Right atrium auricular region (tissue), 2 donors: ENCODE measurements at regions not wholly inside any gene's neighbourhood (a gene's known extent, or its start where the extent isn't known, plus 50 kb on each side); places are given as distances from the start of the nearest gene placed in this dataset.
"Not testable (repeated sequence)": the region's sequence is repeated elsewhere in the genome, so short reads cannot be mapped to it uniquely, and the experiment has no call there.

Experiments
- DNase-seq: peaks from one replicate; pipeline ENCODE4 v3.0.0-alpha.2; 2019; ENCODE audit warnings: low spot score
- H3K27ac ChIP-seq, 2 donors: fragments of 200-600 bp; sonication (generic); 1 replicate in 1 of 2; 2 replicates in 1 of 2; pipeline ENCODE4 v1.5.1; 2016 to 2019
- H3K27me3 ChIP-seq, 2 donors: fragments of 200-600 bp; sonication (generic); one replicate each; pipeline versions ENCODE4 v1.5.1 to v1.6.0; 2017 to 2019
- H3K36me3 ChIP-seq: fragments of 200-600 bp; sonication (generic); one replicate; pipeline ENCODE4 v1.5.1; 2016
- H3K4me1 ChIP-seq, 2 donors: fragments of 200-600 bp; sonication (generic); one replicate each; pipeline versions ENCODE4 v1.5.1 to v1.6.0; 2017 to 2019
- H3K4me3 ChIP-seq, 2 donors: fragments of 200-600 bp; sonication (generic); 1 replicate in 1 of 2; 2 replicates in 1 of 2; pipeline ENCODE4 v1.5.1; 2017 to 2019; ENCODE audit warnings: mild to moderate bottlenecking in 1 of 2, moderate library complexity in 1 of 2
- H3K9me3 ChIP-seq, 2 donors: fragments of 200-600 bp; sonication (generic); one replicate each; pipeline ENCODE4 v1.5.1; 2019
- TF ChIP-seq, protein P1 (sequence below), 2 donors: fragments of 200-600 bp; sonication (generic); IDR thresholded peaks; one replicate each; pipeline ENCODE4 v1.5.1; 2019; ENCODE audit warnings: antibody characterized with exemption in 2 of 2

DNA sequence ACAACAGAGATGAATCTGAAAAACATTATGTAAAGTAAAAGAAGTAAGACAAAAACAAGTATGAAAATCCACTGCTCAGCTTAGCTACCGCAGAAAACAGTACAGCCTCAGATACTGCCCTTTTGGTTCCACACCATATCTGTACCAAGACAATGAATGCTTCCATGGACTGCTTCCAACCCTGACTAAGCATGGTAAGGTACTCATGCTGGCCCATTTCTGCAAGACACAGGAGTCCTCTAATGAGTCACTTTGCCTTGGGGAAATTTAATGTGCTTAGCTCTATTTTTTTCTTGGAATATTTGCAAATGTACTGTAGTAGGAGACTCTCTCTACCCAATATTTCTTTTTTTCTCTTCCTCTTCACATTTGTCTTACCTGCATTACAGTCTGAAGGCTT lies 931.7 kb upstream of the HS3ST1 start:
- Histone ChIP-seq H3K27ac (no peak overlapping the region), H3K36me3 (no peaks in the 10 kb centered on the region), H3K4me3 (no peak overlapping the region), H3K4me1 (no peaks in the 10 kb centered on the region), H3K27me3 (no peaks in the 10 kb centered on the region), H3K9me3 (no peaks in the 10 kb centered on the region)
- DNase-seq = no peak
- TF ChIP-seq, protein P1, sequence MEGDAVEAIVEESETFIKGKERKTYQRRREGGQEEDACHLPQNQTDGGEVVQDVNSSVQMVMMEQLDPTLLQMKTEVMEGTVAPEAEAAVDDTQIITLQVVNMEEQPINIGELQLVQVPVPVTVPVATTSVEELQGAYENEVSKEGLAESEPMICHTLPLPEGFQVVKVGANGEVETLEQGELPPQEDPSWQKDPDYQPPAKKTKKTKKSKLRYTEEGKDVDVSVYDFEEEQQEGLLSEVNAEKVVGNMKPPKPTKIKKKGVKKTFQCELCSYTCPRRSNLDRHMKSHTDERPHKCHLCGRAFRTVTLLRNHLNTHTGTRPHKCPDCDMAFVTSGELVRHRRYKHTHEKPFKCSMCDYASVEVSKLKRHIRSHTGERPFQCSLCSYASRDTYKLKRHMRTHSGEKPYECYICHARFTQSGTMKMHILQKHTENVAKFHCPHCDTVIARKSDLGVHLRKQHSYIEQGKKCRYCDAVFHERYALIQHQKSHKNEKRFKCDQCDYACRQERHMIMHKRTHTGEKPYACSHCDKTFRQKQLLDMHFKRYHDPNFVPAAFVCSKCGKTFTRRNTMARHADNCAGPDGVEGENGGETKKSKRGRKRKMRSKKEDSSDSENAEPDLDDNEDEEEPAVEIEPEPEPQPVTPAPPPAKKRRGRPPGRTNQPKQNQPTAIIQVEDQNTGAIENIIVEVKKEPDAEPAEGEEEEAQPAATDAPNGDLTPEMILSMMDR (IDR thresholded peaks at IDR 0.05) = no peak

DNA sequence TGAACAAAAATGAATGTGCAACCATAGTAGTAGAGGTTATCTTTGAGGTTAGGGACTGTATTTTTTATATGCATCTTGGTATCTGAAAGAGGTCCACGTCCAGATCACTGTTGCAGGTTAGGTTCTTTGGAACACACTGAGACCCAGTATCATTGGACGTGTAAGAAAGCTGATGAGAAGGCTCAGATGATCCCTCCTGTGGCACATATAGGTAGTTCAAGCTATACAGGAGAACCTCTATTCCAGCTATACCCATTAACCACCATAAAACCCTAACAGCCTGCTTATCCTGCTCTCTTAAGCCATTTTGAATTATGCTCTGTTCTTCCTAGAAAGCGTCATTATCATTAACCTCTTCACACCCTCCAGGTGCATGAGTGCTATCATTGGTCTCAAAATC lies 930.7 kb upstream of the HS3ST1 start:
- H3K36me3 ChIP-seq = no peaks in the 10 kb centered on the region
- H3K4me1 ChIP-seq = no peaks in the 10 kb centered on the region
- no peak overlapping the region for H3K27ac ChIP-seq
- no peak overlapping the region for H3K4me3 ChIP-seq
- H3K9me3 ChIP-seq = no peaks in the 10 kb centered on the region
- no peak for DNase-seq
- TF ChIP-seq, protein P1 (IDR thresholded peaks at IDR 0.05) = no peak
- no peaks in the 10 kb centered on the region for H3K27me3 ChIP-seq

DNA sequence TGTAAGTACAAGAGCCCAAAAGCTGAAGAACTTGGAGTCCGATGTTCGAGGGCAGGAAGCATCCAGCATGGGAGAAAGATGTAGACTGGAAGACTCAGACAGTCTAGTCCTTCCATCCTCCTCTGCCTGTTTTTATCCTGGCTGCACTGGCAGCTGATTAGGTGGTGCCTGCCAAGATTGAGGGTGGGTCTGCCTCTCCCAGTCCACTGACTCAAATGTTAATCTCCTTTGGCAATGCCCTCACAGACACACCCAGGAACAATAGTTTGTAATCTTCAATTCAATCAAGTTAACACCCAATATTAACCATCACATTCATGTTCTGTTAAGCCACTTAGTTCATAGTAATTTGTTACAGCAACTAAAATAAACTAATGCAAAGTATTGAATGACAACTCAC lies 904.4 kb upstream of the HS3ST1 start:
- not testable (repeated sequence) for H3K4me1 ChIP-seq, H3K9me3 ChIP-seq, H3K27me3 ChIP-seq, H3K36me3 ChIP-seq, DNase-seq, H3K27ac ChIP-seq, H3K4me3 ChIP-seq

DNA sequence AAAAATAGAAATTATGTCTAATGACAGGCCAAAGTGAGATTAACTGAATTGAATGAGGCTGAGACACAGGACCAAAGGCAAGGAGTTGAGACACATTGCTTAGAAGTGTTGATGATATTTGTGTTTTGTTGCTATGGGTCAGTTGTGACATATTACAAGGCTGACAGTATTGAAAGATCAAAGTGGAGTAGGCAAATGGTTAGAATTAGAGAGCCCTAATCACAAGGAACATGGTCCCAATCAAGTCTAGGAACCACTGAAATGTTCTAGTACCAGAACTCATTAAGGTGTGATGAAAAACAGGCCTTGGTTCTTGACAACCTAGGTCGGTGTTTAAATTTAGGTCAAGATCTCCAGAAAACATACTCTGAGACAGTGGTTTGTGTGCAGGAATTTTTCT lies 896.3 kb upstream of the HS3ST1 start:
- no peak for DNase-seq
- Histone ChIP-seq H3K4me3 (no peak overlapping the region), H3K9me3 (no peaks in the 10 kb centered on the region), H3K36me3 (no peaks in the 10 kb centered on the region), H3K4me1 (no peaks in the 10 kb centered on the region), H3K27me3 (no peaks in the 10 kb centered on the region), H3K27ac (no peak overlapping the region)
- TF ChIP-seq, protein P1 (IDR thresholded peaks at IDR 0.05) = no peak

DNA sequence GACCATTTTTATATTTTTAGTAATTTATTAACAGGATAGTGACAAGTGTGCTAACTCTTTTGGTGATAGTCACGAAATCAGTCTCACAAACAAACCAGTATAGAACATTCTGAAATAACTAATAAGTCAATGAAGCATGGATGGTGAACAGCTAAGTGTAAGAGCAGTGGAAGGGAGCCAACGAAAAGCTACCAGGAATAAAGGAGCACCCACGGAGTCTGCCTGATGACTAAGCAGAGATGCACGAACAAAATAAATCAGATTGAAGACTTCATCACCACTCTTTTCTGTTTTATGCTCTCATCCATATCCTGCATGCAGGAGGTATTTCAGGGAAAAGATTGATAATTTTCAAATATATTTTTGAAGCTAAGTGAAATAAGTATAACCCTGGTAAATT lies 891.1 kb upstream of the HS3ST1 start:
- H3K27ac ChIP-seq = no peak overlapping the region
- H3K9me3 ChIP-seq = no peaks in the 10 kb centered on the region
- H3K27me3 ChIP-seq = no peaks in the 10 kb centered on the region
- no peak for DNase-seq
- TF ChIP-seq, protein P1 (IDR thresholded peaks at IDR 0.05) = no peak
- no peaks in the 10 kb centered on the region for H3K36me3 ChIP-seq
- H3K4me3 ChIP-seq = no peak overlapping the region
- H3K4me1 ChIP-seq = no peaks in the 10 kb centered on the region

DNA sequence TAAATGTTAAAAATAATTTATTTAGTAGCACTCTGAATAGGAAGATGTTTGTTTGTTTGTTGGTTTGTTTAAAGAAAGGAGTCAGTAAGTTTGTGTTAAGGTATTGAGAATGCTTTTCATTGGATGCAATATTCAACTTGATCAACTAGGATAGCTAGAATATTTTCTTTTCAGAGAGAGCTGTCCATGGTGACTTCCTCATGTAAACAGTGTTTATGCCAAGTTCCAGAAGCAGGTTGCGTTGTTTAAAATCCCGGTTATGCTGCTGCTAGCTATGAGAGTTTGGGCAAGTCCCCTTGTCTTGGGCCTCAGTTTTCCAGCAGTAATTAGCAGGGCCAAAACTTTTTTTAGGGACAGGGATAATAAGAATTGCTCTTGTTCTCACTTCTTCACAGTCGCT lies 876.2 kb upstream of the HS3ST1 start:
- TF ChIP-seq, protein P1 (IDR thresholded peaks at IDR 0.05) = no peak
- Histone ChIP-seq H3K27ac (no peak overlapping the region), H3K9me3 (no peaks in the 10 kb centered on the region), H3K4me1 (no peaks in the 10 kb centered on the region), H3K36me3 (no peaks in the 10 kb centered on the region), H3K27me3 (no peaks in the 10 kb centered on the region), H3K4me3 (no peak overlapping the region)
- DNase-seq = no peak
